ENCODE measurements at regions not wholly inside any gene's neighbourhood (a gene's known extent, or its start where the extent isn't known, plus 50 kb on each side); places are given as distances from the start of the nearest gene placed in this dataset.

DNA sequence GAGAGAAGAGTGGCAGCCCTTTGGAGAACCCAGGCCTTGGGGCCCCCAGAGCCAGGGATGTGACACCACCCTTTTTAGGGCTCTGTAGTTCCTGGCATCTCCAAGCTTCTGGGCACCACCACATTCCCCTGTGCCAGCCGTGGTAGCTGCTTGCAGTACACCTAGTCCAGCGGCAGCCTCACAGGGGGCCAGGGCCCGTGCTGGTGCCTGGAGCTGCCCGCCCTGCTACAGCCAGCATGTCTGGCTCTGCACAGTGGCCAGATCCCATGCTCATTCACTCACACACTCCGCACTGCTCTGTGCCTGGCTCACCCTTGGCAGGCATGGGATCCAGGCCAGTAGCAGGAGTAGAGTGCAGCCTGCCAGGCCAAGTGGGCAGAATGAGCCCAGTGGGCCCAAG, 351.6 kb upstream of the TMCO5A start:
- TF ChIP-seq CTCF (IDR thresholded peaks at IDR 0.05): no peak
- no peak for TF ChIP-seq REST (IDR thresholded peaks at IDR 0.05; ENCODE audit: insufficient read depth in 1 of 2, low read depth in 2 of 2, low read length in 1 of 2)

Data from Panc1 (cell line).